IPS-15b (cell line): ENCODE measurements at regions not wholly inside any gene's neighbourhood (a gene's known extent, or its start where the extent isn't known, plus 50 kb on each side); places are given as distances from the start of the nearest gene placed in this dataset.

ENCODE experiments used
- H3K27me3 ChIP-seq: one replicate; pipeline ENCODE4 v1.6.1; 2013; ENCODE audit warnings: low read length; ENCODE audit not compliant: control insufficient read depth, insufficient read depth
- H3K36me3 ChIP-seq: one replicate; pipeline ENCODE4 v1.6.1; 2013; ENCODE audit warnings: low read length; ENCODE audit not compliant: control insufficient read depth, insufficient read depth
- H3K4me1 ChIP-seq: one replicate; pipeline ENCODE4 v1.6.1; 2013; ENCODE audit warnings: mild to moderate bottlenecking, low read length; ENCODE audit not compliant: control insufficient read depth, insufficient read depth
- H3K4me3 ChIP-seq: one replicate; pipeline ENCODE4 v1.5.1; 2013; ENCODE audit warnings: low read depth, low read length
- H3K9ac ChIP-seq: one replicate; pipeline ENCODE4 v1.6.1; 2013; ENCODE audit warnings: low read depth, mild to moderate bottlenecking, low read length
- H3K9me3 ChIP-seq: one replicate; pipeline ENCODE4 v1.6.1; 2013; ENCODE audit warnings: mild to moderate bottlenecking, low read length; ENCODE audit not compliant: control insufficient read depth, insufficient read depth

- no peaks in the 10 kb centered on the region for H3K27me3 ChIP-seq
Measured at GRCh38 chr7:8938044-8938805, 504.8 kb downstream of the NXPH1 start.

GRCh38 chr7:8939446-8939845 is 506.0 kb downstream of the NXPH1 start:
- H3K9ac ChIP-seq = no peak overlapping the region
- no peak overlapping the region for H3K4me3 ChIP-seq
- H3K27me3 ChIP-seq = no peaks in the 10 kb centered on the region
- H3K4me1 ChIP-seq = no peaks in the 10 kb centered on the region
- no peaks in the 10 kb centered on the region for H3K9me3 ChIP-seq
- H3K36me3 ChIP-seq = no peaks in the 10 kb centered on the region

More at GRCh38 chr7:8938044-8938805, 504.8 kb downstream of the NXPH1 start:
- Histone ChIP-seq H3K9ac (no peak overlapping the region), H3K4me1 (no peaks in the 10 kb centered on the region), H3K9me3 (no peaks in the 10 kb centered on the region), H3K4me3 (no peak overlapping the region), H3K36me3 (no peaks in the 10 kb centered on the region)

- H3K9me3 ChIP-seq = no peaks in the 10 kb centered on the region
- H3K36me3 ChIP-seq = no peaks in the 10 kb centered on the region
- no peaks in the 10 kb centered on the region for H3K27me3 ChIP-seq
- no peaks in the 10 kb centered on the region for H3K4me1 ChIP-seq
- no peak overlapping the region for H3K4me3 ChIP-seq
- no peak overlapping the region for H3K9ac ChIP-seq
Measured at GRCh38 chr7:8963722-8964121, 530.3 kb downstream of the NXPH1 start.

- Histone ChIP-seq H3K4me3 (no peak overlapping the region), H3K9me3 (no peaks in the 10 kb centered on the region), H3K9ac (no peak overlapping the region), H3K4me1 (no peaks in the 10 kb centered on the region), H3K27me3 (no peaks in the 10 kb centered on the region), H3K36me3 (no peaks in the 10 kb centered on the region)
Measured at GRCh38 chr7:8965177-8965576, 531.8 kb downstream of the NXPH1 start.

GRCh38 chr7:8973601-8974000 is 540.2 kb downstream of the NXPH1 start:
- Histone ChIP-seq H3K27me3 (no peaks in the 10 kb centered on the region), H3K9ac (no peak overlapping the region), H3K4me1 (no peaks in the 10 kb centered on the region), H3K36me3 (no peaks in the 10 kb centered on the region), H3K9me3 (no peaks in the 10 kb centered on the region), H3K4me3 (no peak overlapping the region)

GRCh38 chr7:8975681-8976080 is 542.3 kb downstream of the NXPH1 start:
- H3K27me3 ChIP-seq = no peaks in the 10 kb centered on the region
- H3K4me3 ChIP-seq = no peak overlapping the region
- no peaks in the 10 kb centered on the region for H3K9me3 ChIP-seq
- no peaks in the 10 kb centered on the region for H3K4me1 ChIP-seq
- no peaks in the 10 kb centered on the region for H3K36me3 ChIP-seq
- no peak overlapping the region for H3K9ac ChIP-seq

GRCh38 chr7:8982338-8982992 is 549.1 kb downstream of the NXPH1 start:
- Histone ChIP-seq H3K9ac (no peak overlapping the region), H3K4me1 (no peaks in the 10 kb centered on the region), H3K36me3 (no peaks in the 10 kb centered on the region), H3K27me3 (no peaks in the 10 kb centered on the region), H3K4me3 (no peak overlapping the region), H3K9me3 (no peaks in the 10 kb centered on the region)

GRCh38 chr7:8985255-8985654 is 551.8 kb downstream of the NXPH1 start:
- Histone ChIP-seq H3K9me3 (no peaks in the 10 kb centered on the region), H3K4me1 (no peaks in the 10 kb centered on the region), H3K9ac (no peak overlapping the region), H3K27me3 (no peaks in the 10 kb centered on the region), H3K36me3 (no peaks in the 10 kb centered on the region), H3K4me3 (no peak overlapping the region)

- no peaks in the 10 kb centered on the region for H3K27me3 ChIP-seq
- no peak overlapping the region for H3K4me3 ChIP-seq
- no peaks in the 10 kb centered on the region for H3K36me3 ChIP-seq
- H3K9me3 ChIP-seq = no peaks in the 10 kb centered on the region
- no peak overlapping the region for H3K9ac ChIP-seq
- no peaks in the 10 kb centered on the region for H3K4me1 ChIP-seq
Measured at GRCh38 chr7:8988267-8988666, 554.9 kb downstream of the NXPH1 start.

- H3K4me1 ChIP-seq = no peaks in the 10 kb centered on the region
- no peak overlapping the region for H3K4me3 ChIP-seq
- no peaks in the 10 kb centered on the region for H3K36me3 ChIP-seq
- H3K27me3 ChIP-seq = no peaks in the 10 kb centered on the region
- no peak overlapping the region for H3K9ac ChIP-seq
- no peaks in the 10 kb centered on the region for H3K9me3 ChIP-seq
Measured at GRCh38 chr7:8991159-8991558, 557.8 kb downstream of the NXPH1 start.

- Histone ChIP-seq H3K9me3 (no peaks in the 10 kb centered on the region), H3K27me3 (no peaks in the 10 kb centered on the region), H3K36me3 (no peaks in the 10 kb centered on the region), H3K9ac (no peak overlapping the region), H3K4me3 (no peak overlapping the region), H3K4me1 (no peaks in the 10 kb centered on the region)
Measured at GRCh38 chr7:8998762-8999161, 565.4 kb downstream of the NXPH1 start.

- H3K4me1 ChIP-seq = no peaks in the 10 kb centered on the region
- no peak overlapping the region for H3K4me3 ChIP-seq
- H3K9ac ChIP-seq = no peak overlapping the region
- no peaks in the 10 kb centered on the region for H3K9me3 ChIP-seq
- H3K27me3 ChIP-seq = no peaks in the 10 kb centered on the region
- no peaks in the 10 kb centered on the region for H3K36me3 ChIP-seq
Measured at GRCh38 chr7:9013940-9014339, 580.5 kb downstream of the NXPH1 start.
